Activated CD4-positive, alpha-beta T cell treated with anti-CD3 and anti-CD28 coated beads for 48 hours (primary cell): ENCODE measurements at regions not wholly inside any gene's neighbourhood (a gene's known extent, or its start where the extent isn't known, plus 50 kb on each side); places are given as distances from the start of the nearest gene placed in this dataset.
A peak's percentile ranks its signal among the peaks of the same experiment; 100 is the strongest.

Experiments used
- DNase-seq: peaks from one replicate; pipeline ENCODE4 v3.0.0-alpha.2; 2020

DNA sequence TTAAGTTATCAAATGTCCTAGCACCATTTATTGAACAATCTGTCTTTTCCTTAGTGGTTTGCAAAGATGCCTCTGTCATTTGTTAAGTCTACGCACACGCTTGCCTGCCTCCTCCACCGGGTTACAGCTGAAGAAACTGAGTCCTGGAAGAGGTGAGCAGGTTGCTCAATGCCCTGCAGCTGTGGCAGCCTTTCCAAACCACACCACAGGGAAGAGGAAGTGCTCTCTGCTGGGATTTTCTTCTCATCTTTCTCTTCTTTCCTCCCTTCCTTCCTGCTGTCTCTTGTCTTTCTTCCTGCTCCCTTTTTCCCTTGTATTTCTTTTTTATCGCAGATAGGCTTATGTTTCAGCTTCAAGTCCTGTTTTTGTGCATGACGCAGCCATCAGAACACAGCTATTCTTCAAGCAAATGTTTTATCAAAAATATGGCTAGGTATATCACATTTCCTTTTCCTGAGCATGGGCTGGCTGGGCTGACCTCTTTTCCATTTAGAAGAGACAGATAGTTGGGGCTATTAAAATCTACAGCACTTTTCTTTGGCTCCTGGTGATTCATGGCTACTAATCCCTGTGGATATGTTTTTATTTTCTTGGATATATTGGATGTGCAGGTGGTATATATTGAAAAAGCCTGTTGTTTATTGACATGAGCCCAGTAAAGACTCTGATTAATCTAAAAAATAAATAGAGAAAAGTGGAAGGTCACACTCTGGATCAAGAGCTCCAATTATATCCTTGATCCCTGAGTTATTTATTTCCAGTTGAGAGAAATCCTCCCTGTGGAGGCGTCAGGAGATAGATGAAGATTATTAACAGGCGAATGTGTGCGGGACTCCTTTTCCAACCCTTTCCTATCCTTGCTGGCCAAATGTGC, 214.6 kb downstream of the TSN start:
- DNase-seq: no peak

DNA sequence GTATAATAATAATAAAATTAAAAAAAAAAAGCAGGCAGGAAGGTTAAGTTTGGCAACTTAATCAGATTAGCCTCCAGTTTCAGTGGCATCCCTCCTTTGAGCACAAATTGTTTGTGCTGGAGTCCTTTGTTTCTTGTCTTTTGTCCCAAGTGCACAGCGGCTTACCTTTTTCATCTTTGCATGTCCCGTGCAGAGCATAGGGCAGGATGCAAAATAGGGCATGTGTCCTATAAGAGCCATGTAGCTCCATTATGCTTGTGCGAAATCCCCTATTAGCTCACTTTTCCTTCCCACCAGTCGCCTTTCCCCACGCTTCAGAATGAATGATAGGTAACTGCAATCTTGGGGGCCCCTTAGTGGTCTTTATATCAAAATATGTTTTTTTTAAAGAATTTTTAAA, 216.8 kb downstream of the TSN start:
- no peak for DNase-seq

DNA sequence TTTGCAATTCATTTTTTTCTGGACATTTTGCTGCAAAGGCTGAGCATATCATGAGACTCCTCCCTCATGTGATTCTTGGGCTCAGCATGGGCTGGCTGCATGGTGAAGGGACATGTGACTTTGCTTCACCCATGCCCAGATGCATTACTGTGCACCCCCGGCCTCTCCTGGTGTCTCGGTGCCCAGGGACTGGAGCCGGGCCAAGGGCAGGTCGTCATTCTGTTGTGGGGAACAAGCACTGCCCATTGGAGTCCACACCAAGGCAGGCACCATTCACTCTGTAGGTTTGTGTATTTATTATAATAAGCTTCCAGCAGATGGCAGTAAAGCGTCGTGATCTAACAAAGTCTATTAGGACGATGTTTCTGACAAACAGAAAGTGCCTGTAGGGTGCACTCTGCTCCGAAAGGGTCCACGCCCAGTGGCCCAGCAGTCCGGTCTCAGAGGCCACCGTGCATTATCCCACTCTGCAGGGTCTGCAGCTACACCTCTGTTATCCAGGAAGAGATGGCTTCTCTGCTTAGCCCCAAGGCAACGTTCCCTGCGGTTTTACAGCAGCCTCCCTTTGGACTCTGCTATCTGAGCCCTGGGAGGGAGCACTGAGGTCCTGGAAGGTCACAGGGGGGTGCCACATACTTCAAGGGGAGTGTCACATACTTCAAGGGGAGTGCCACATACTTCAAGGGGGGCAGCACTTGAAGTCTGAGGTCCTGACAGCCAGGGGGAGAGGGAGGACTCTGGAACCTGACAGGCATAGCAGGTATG, 219.6 kb downstream of the TSN start:
- peak; percentile 39 for DNase-seq

DNA sequence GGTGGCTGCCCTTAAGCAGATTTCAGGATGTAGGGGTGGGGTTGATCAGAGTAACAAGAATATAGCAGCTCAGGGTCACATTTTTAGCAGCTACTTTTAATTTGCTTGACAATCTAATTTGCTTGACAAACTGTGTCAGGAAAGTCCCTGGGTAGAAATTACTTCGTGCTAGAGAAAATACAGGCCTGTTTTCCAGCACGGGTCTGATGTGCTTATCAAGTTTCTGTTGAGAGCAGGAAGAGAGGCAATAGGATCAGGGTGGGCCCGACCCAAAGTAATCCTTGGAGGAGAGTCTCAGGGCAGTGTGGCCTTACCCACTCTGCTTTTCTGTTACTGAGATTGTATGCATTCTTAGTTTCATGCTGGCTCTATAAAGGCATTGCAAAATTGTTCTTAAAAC, 221.5 kb downstream of the TSN start:
- no peak for DNase-seq

DNA sequence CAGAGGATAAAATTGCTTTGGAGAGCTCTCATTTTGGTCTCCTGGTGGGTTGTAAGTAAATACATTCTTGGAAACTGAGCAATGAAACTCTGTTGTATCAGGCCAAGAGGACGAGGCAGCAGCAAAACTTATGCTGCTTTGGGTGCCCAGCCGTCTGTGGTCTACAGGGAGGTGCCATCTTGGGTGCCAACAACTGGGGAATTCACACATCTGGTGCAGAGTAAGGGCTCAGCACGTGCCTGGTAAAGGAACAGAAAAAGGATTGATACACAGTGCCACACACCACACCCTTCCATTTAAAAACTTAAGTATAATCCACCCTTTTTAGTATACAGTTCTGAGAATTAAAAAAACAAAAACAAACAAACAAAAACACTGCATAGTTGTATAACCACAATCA, 221.9 kb downstream of the TSN start:
- DNase-seq: no peak

DNA sequence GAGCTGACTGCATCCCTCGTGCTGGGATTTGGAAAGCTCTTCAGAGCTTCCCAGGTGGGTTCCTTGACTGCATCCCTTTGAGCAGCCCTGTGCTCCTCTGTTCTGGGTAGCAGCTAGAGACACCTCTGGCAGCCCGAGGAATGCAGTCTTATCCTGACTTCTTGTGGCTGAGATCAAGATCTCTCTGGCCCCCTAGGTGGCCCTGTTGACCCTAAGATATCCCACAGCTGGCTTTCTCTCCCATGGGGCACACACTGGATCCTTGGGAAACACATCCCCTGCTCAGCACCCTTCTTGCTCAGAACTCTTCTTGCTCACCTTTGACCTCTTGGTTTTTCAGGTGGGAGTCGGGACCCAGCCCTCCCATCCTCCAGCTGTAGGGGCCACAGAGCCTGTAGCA, 237.2 kb downstream of the TSN start:
- no peak for DNase-seq

DNA sequence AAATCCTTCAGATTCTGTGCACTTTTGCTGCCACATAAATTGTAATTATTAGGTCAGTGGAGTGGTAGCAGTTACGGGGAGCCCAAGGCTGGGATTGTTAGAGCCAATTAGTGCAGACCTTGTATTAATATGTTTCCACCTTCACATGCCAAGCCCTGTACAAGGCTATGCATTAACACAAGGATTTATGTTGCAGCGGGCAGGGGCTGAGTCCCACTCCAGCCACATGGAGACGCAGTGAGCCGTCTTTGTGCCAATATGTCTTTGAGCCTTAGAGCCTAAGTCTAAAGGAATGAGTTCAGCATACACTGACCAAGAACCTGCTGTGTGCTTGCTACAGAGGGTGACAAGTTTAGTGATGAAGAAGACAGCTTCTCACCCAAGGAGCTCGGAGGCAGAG, 238.2 kb downstream of the TSN start:
- DNase-seq: no peak

DNA sequence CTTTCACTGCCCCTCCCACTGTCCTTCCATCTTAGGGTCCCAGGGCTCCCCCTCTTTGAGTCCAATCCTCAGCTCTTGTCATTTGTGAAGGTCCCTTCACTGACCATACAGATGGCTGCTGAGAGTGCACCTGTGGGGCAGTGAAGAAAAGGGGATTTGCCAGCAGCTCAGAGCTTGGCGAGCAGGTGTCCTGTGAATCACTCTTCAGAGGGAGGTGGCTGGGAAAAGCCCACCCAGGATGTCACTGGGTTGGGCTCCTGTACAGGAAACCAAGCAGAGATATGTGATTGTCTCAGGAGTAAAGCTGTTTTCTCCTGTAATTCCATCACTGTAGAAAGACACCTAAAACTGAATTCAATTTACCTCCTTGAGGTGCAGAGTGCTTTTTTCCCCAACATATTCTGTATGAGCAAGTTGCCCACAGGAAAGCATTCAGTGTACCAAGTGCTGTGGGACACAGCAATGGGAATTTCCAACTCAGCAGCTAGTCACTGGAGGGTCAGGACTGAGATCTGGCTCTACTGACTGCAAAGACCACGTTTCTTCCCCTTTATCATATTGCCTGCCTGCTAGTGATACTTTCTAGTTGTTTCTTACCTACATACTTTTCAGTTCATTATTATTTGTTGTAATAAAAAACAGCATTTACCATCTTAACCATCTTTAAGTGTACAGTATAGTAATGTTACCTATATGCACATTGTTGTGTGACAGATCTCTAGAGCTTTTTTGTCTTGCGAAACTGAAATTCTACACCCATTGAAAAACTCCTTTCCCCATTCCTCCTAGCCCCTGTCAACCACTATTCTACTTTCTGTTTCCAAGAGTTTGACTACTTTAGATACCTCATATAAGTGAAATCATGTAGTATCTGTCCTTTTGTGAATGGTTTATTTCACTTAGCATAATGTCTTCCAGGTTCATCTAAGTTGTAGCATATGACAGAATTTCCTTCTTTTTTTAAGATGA, 239.1 kb downstream of the TSN start:
- no peak for DNase-seq

DNA sequence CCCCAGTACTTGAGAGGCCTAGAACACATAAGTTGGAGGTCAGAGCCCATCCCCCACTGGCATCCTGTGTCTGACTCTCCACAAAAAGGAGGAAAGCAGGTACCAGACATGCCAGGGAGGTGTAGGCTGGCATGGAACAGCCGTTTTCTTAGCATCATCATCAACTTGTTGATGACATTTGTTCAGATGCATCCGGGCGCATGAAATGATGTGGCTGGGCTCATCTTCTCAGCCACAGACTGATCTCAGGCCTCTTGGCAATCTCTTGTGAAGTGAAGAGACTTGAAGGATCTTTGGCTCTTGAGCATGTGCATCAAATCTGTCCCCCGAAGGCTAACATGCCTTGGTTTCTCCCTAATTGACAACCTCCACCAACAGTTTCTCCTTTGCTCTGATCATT, 243.3 kb downstream of the TSN start:
- DNase-seq: no peak

DNA sequence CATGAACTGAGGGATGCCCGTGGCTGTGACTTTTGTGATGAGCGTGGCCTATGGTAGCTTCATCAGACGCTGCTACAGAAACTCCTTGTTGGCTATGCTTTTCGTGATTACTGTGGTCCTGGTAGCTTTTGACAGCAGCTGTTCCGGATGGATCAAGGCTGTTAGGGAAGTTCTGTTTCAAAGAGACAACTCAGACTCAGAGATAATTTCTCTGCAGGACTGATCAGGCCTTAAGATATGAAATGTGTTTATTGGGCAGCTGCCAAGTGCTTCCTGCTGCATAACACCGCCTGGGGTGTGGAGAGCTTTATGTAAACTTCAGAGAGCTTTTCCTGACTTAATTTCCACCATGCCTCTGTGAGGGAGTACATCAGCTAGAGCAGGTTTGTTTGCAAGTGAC, 243.8 kb downstream of the TSN start:
- DNase-seq: no peak

DNA sequence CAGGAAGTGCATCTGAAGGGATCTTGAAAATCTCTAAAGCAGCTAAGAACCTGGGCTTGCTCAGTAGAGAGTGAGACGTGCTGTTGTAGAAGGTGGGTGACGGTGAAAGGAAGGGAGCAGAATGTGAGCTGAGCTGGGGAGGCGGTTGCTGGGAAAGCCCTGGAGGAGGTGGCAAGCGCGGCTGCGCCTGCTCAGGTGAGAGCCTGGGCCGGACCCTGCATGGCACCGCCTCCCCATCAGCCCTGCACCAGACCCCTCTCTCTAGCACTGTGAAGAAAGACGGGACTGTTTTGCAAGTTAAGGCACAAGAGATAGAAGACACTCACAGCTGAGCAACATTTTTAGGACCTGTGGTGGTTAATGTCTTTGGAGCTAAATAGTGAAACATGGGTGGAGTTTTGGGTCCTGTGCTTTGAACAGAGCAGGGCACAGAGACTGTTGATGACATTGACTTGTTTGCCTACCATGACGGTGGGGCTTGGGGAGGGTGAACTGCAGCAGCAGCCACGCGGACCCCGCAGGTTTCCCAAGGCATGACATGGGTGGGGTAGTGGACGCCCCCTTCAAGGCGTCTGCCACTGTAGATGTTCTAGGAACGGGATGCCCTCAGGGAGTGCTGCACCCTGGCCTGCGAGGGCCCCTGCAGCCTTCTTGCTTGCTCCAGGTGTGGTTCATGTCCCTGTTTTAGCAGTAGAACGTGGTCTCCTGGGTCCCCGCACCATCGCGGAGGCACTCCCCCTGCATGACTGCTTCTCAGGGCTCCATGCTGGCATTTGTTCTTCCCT, 245.3 kb downstream of the TSN start:
- no peak for DNase-seq

DNA sequence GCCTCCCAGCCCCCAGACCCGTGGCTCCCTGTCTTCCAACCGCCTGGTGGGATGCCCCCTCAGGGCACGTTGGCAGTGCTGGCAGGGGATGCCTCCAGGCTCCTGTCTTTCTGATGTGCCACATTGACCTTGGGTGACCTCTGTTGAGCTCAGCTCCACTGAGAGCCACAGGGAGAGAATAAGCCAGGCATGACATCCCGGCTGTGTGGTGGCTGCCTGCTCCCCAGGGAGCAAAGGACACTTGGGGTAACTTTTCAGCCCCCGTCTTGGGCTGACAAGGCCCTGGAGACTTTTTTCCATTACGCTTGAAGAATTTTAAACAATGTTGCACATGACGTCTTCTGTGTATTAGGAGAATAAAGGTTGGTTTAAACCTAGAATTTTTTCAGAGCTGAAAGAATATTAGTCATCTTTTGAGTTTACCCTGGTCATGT, 246.0 kb downstream of the TSN start:
- DNase-seq: no peak

DNA sequence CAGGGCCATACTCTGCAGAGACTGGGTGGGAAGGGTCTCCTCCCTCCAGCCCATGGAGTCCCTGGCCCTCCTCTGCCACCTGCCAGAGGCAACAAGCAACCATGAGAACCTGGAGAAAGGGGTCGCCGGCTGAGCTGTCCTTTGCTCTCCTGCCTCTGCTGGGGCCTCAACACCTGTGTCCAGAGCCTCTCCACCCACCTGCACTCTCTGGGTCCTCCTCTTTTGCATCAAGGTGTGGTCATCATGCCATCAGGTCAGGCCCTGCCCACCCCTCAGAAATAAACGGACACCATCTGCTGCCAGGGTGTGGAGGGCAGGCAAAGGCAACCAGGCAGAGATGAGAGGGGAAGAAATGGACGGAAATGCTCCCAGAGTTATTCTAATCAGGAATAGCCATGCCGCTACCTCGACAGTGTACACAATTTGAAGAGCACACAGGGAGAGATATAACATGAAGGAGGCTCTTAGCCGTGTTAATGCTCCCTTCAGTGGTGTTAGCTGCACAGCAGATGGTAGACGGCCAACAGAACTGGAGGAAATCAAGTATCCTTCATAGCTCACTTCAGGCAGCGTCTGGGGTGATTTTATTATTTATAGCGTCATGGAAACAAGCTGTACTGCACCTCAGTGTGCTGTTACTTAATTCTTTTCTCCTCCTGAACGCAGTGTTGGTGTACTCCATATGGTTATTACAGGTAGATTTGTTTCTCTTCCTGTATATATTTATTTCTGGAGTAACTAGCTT, 247.9 kb downstream of the TSN start:
- DNase-seq: no peak

DNA sequence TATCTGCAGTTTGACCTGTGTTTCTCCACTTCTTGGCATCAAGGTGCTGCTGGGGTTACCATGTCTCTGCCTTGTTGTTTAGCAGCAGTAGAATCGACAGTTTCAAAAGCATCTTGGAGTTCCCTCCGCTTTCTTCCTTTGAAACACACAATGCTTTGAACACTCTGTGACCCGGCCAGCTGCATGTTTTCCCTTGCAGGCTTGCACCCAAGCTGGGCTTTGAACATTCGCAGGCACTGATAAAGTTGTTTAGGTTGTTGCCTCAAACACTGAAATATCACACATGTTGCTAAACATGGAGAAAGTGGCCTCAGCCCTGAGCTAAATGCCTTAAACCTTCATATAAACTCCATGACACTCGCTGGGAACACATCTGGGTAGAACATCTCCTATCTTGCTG, 251.7 kb downstream of the TSN start:
- no peak for DNase-seq

DNA sequence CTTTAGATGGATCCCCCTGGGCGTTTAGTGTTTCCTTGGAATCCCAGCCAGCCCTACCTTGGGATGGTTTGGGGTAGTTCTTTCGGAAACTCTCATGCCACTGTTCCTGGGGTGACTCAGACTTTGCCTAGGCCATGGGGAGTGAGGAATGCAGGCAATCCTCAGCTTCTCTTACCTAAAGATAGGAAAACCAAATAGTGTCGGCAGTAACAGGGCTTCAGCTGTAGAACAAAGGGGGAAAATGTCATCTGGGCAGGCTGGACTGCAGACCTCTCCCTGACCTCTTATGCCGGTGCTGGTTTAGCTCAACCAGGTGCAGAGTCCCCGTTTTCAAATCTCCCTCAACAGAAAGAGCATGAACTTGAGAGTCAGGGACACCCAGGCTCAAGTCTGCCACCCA, 252.1 kb downstream of the TSN start:
- no peak for DNase-seq

DNA sequence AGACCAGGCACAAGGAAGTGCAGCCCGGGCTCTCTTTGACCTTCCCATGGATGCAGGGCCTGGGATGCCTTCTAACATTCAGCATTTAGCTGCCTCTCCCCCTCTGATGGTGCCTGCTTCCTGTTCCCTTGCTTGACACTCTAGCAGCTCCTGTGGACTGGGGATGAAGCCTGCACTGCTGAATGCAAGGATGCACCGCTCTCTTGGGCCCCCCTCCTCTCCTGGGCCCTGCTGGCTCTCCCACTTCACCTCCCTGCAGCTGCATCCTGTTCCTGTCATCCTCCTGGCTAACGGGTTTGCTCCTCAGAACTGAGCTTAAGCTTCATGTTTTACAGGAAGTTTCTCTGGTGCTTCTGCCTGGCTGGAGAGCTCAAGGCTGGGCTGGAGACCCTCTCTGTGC, 254.1 kb downstream of the TSN start:
- DNase-seq: no peak

DNA sequence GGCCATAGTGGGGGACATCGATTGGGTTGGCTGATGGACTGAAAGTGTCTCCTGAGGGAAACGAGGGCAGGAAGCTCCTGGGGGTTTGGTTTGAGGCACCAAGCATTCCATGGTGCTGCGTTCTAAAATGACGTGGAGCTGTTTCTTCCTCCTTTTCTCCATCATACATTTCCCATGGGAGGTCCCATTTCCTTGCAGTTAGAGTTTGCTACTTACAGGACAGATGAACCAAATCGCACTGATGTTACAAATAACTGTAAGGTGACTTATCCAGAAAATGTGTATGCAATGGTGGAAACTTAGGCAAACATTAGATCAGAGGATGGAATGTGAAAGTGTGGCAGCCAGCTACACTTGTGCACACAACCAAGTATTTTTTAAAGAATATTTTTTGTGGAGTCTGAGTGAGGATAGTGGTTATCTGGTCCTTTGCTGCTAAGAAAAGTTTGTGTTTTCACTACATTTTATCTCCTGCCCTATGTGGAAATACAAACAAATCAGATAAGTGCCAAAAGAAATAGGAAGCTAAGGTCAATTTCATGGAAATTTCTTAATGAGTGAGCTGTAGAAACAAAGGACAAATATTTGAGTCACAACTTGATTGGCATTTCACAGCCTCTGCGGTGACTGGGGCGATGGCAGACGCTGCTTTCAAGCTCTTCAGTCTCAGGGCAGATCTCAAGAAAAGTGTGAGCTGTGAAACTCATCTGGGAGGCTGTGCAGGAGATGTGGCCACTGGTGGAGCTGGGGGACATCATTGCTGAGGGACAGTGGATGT, 256.2 kb downstream of the TSN start:
- no peak for DNase-seq

DNA sequence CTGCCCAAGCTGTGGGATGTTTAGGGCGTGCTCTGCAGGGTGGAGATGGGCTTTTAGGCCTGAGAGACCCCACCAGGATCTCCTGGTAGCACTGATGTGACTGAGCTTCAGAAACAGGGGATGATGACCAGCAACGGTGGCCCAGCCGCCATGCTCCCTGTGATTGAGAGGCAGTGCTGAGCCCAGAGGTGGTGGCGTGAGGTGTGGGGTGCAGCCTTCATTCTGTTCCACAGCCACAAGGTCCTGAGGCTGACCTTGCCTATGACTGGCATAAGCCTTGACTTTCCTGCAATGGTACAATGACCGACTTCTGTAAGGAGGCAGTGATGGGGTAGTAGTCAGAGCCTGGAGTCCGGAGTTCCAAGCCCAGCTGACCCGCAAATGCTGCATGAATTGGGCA, 263.3 kb downstream of the TSN start:
- DNase-seq: no peak

DNA sequence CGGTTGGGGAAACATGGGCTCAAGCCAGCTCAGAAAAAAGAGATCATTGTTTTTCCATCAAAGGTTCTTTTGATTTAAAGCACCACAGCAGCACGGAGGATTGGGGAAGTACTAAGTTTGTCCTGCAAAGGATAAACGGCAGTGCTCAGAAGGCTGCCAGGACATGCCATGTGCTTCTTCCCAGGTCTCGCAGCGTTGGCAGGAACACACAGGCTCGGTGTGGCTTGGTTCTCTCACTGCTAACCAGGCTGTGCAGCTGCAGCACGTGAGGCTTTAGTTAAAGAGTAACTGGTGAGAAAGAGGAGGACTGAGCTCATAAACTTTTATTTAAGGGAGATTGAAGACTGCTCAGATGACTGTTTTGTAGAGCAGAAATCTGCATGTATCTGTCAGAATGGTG, 264.3 kb downstream of the TSN start:
- no peak for DNase-seq

DNA sequence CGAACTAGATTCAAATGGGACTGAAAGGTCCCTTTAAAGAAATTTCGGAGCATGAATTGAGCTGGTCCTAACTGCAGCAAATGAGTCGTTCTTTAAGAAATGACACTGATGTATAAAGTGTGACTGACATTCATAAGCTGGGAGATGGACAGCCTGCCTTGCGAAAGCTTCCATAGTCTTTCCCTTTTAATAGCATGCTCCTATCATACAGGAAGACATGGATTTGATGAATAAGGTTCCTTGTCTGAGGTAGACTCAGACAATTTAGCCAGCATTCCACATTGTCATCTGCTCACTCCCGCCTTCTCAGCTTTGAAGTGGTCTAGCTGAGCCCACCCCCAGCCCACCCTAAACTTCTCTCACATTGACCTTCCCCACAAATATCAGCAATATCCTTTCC, 264.9 kb downstream of the TSN start:
- no peak for DNase-seq

DNA sequence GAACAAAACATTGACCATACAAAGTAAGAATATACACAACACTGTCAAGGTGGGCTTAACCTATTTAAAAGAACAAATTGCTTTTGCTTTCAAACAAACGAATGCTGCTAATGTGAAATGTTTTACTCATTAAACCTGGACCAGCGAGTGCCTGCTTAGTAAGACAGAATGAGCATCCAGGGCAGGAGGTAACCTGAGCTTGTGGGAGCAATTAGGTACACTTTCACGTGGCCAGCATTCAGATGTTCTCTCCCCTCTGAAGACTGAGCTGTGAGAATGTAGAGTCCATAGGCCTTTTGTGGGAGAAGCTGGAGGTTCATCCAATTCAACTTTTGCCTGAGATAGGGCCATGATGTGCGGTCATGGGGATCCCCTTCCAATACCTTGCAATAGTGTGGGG, 266.5 kb downstream of the TSN start:
- DNase-seq: no peak
